Activated CD4-positive, alpha-beta memory T cell treated with anti-CD3 and anti-CD28 coated beads, Interleukin-2, amount 10 ng/mL, durations not matched to agents 7 days and 5 days (primary cell): ENCODE measurements at regions not wholly inside any gene's neighbourhood (a gene's known extent, or its start where the extent isn't known, plus 50 kb on each side); places are given as distances from the start of the nearest gene placed in this dataset.

Experiments
- CTCF ChIA-PET: fragments of 350-600 bp; sonication (Branson Sonifier 250); formaldehyde crosslinking; loops from one replicate; lab custom pipeline; 2021; ENCODE audit warnings: antibody characterized with exemption, inconsistent platforms; lab: Charles Lee
- POLR2A ChIA-PET: fragments of 350-600 bp; sonication (Branson Sonifier 250); formaldehyde crosslinking; loops from one replicate; lab custom pipeline; 2021; ENCODE audit warnings: antibody characterized with exemption; lab: Charles Lee
- DNase-seq: peaks from one replicate; pipeline ENCODE4 v3.0.0-alpha.2; 2020
- H3K27ac Mint-ChIP-seq: one replicate; pipeline ENCODE4 v1.8.0; 2021; ENCODE audit warnings: mild to moderate bottlenecking, mixed read lengths
- H3K27me3 Mint-ChIP-seq: one replicate; pipeline ENCODE4 v1.8.0; 2021; ENCODE audit warnings: mixed read lengths
- H3K36me3 Mint-ChIP-seq: one replicate; pipeline ENCODE4 v1.8.0; 2021; ENCODE audit warnings: low read depth, mixed read lengths
- H3K4me1 Mint-ChIP-seq: one replicate; pipeline ENCODE4 v1.8.0; 2021; ENCODE audit warnings: mixed read lengths
- H3K4me3 Mint-ChIP-seq: one replicate; pipeline ENCODE4 v1.8.0; 2021; ENCODE audit warnings: mild to moderate bottlenecking, mixed read lengths
- H3K9me3 Mint-ChIP-seq: one replicate; pipeline ENCODE4 v1.8.0; 2021; ENCODE audit warnings: mixed read lengths

- Mint-ChIP-seq H3K27me3 (no peaks in the 10 kb centered on the region), H3K4me3 (no peak overlapping the region), H3K9me3 (peaks cover 7% of the 10 kb centered on the region), H3K4me1 (no peaks in the 10 kb centered on the region), H3K36me3 (no peaks in the 10 kb centered on the region), H3K27ac (no peak overlapping the region)
- POLR2A ChIA-PET = no interaction called here
- DNase-seq = no peak
- CTCF ChIA-PET = interaction anchor here (0.6 kb wide), 1 partner anchor 536 kb away, joined by 4 read pairs; no protein-coding TSS in a partner anchor
These were observed 97.3 kb upstream of the FZD10 start for GRCh38 chr12:130064999-130065398.

- ChIA-PET POLR2A (no interaction called here), CTCF (no interaction called here)
- H3K4me3 Mint-ChIP-seq = no peak overlapping the region
- H3K36me3 Mint-ChIP-seq = no peaks in the 10 kb centered on the region
- DNase-seq = no peak
- H3K27me3 Mint-ChIP-seq = no peaks in the 10 kb centered on the region
- peaks cover 5% of the 10 kb centered on the region for H3K9me3 Mint-ChIP-seq
- H3K27ac Mint-ChIP-seq = no peak overlapping the region
- H3K4me1 Mint-ChIP-seq = no peaks in the 10 kb centered on the region
These were observed 95.5 kb upstream of the FZD10 start for GRCh38 chr12:130066742-130067141.

- H3K4me1 Mint-ChIP-seq = no peaks in the 10 kb centered on the region
- no peak for DNase-seq
- CTCF ChIA-PET = interaction anchor here (1.3 kb wide), 1 partner anchor 37 kb away, joined by 3 read pairs; no protein-coding TSS in a partner anchor
- no peak overlapping the region for H3K4me3 Mint-ChIP-seq
- no peak overlapping the region for H3K27ac Mint-ChIP-seq
- peaks cover 5% of the 10 kb centered on the region for H3K9me3 Mint-ChIP-seq
- no peaks in the 10 kb centered on the region for H3K27me3 Mint-ChIP-seq
- POLR2A ChIA-PET = no interaction called here
- no peaks in the 10 kb centered on the region for H3K36me3 Mint-ChIP-seq
These were observed 93.5 kb upstream of the FZD10 start for GRCh38 chr12:130068741-130069140.

GRCh38 chr12:130070126-130070611 lies 92.1 kb upstream of the FZD10 start:
- H3K27me3 Mint-ChIP-seq = no peaks in the 10 kb centered on the region
- H3K36me3 Mint-ChIP-seq = no peaks in the 10 kb centered on the region
- DNase-seq = no peak
- H3K27ac Mint-ChIP-seq = no peak overlapping the region
- POLR2A ChIA-PET = no interaction called here
- CTCF ChIA-PET = interaction anchor here (1.3 to 1.6 kb wide), 2 partner anchors 22 to 38 kb away, joined by 3 to 4 read pairs; no protein-coding TSS in a partner anchor
- H3K4me3 Mint-ChIP-seq = no peak overlapping the region
- H3K9me3 Mint-ChIP-seq = peaks cover 3% of the 10 kb centered on the region
- no peaks in the 10 kb centered on the region for H3K4me1 Mint-ChIP-seq

GRCh38 chr12:130073721-130074120 lies 88.5 kb upstream of the FZD10 start:
- Mint-ChIP-seq H3K4me1 (no peaks in the 10 kb centered on the region), H3K27me3 (no peaks in the 10 kb centered on the region), H3K9me3 (peaks cover 12% of the 10 kb centered on the region), H3K27ac (no peak overlapping the region), H3K36me3 (no peaks in the 10 kb centered on the region), H3K4me3 (no peak overlapping the region)
- ChIA-PET POLR2A (no interaction called here), CTCF (no interaction called here)
- no peak for DNase-seq

DNA sequence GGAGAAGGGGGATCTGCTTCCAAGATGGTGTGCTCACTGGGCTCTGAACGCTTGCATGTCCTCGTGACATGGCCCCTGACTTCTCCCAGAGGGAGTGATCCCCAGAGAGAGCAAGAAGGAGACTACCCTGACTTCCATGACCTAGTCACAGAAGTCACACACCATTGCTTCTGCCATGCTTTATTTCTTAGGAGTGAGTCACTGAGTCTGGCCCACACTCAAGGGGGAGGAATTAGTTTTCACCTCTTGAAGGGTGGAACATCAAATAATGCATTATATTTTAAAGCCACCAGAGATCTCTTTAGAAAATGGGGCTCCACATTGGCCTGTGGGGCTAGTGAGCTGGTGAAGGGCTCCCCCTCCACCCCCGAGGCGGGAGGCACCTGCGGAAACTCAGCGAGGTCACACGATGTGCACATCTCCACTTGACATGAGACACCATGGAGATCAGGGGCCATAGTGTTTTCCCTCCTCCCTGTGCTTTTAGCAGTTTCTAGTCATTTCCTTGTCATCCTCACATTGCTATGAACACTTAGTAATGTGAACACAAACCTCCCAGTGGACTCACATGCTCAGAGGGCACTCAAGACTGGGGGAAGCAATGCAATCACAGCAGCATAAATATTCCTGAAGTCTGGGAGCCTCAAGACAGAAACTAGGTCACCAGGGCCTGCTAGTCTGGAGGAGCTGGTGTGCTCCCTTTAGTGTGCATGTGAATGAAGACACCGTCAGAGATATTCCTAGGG lies 87.4 kb upstream of the FZD10 start:
- H3K27ac Mint-ChIP-seq = no peak overlapping the region
- no peaks in the 10 kb centered on the region for H3K36me3 Mint-ChIP-seq
- ChIA-PET POLR2A (no interaction called here), CTCF (no interaction called here)
- no peaks in the 10 kb centered on the region for H3K4me1 Mint-ChIP-seq
- no peak overlapping the region for H3K4me3 Mint-ChIP-seq
- peaks cover 15% of the 10 kb centered on the region for H3K9me3 Mint-ChIP-seq
- H3K27me3 Mint-ChIP-seq = no peaks in the 10 kb centered on the region
- no peak for DNase-seq

GRCh38 chr12:130075497-130076076 lies 86.7 kb upstream of the FZD10 start:
- ChIA-PET POLR2A (no interaction called here), CTCF (no interaction called here)
- H3K4me1 Mint-ChIP-seq = no peaks in the 10 kb centered on the region
- no peaks in the 10 kb centered on the region for H3K27me3 Mint-ChIP-seq
- H3K27ac Mint-ChIP-seq = no peak overlapping the region
- DNase-seq = no peak
- H3K9me3 Mint-ChIP-seq = peaks cover 15% of the 10 kb centered on the region
- H3K36me3 Mint-ChIP-seq = no peaks in the 10 kb centered on the region
- H3K4me3 Mint-ChIP-seq = no peak overlapping the region

DNA sequence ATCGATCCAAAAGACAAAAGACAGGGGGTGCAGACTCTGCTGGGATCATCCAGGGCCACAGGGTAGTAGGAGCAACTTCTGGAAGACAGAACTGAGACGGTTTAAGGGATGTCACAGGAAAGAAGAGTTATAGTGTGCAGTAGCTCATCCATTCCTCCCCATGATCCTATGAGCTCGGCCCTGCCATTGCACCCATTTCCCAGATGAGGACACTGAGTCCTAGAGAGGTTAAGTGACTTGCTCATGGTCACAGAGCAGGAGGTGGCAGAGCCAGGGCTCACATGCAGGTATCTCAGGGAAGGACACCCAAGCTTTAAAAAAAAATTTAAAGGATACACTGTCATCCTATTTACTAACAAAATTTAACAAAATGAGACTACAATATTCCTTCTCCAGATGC lies 86.1 kb upstream of the FZD10 start:
- ChIA-PET POLR2A (no interaction called here), CTCF (no interaction called here)
- Mint-ChIP-seq H3K4me3 (no peak overlapping the region), H3K27ac (no peak overlapping the region), H3K9me3 (peaks cover 15% of the 10 kb centered on the region), H3K4me1 (no peaks in the 10 kb centered on the region), H3K36me3 (no peaks in the 10 kb centered on the region), H3K27me3 (no peaks in the 10 kb centered on the region)
- no peak for DNase-seq

- no peak for DNase-seq
- Mint-ChIP-seq H3K4me3 (no peak overlapping the region), H3K4me1 (no peaks in the 10 kb centered on the region), H3K27me3 (no peaks in the 10 kb centered on the region), H3K27ac (no peak overlapping the region), H3K36me3 (no peaks in the 10 kb centered on the region), H3K9me3 (peaks cover 15% of the 10 kb centered on the region)
- ChIA-PET CTCF (no interaction called here), POLR2A (no interaction called here)
These were observed 85.5 kb upstream of the FZD10 start for GRCh38 chr12:130076752-130077151.

- Mint-ChIP-seq H3K36me3 (no peaks in the 10 kb centered on the region), H3K9me3 (peaks cover 19% of the 10 kb centered on the region), H3K27me3 (no peaks in the 10 kb centered on the region), H3K4me3 (no peak overlapping the region), H3K4me1 (no peaks in the 10 kb centered on the region), H3K27ac (no peak overlapping the region)
- POLR2A ChIA-PET = no interaction called here
- CTCF ChIA-PET = no interaction called here
- no peak for DNase-seq
These were observed 83.4 kb upstream of the FZD10 start for GRCh38 chr12:130078852-130079251.

DNA sequence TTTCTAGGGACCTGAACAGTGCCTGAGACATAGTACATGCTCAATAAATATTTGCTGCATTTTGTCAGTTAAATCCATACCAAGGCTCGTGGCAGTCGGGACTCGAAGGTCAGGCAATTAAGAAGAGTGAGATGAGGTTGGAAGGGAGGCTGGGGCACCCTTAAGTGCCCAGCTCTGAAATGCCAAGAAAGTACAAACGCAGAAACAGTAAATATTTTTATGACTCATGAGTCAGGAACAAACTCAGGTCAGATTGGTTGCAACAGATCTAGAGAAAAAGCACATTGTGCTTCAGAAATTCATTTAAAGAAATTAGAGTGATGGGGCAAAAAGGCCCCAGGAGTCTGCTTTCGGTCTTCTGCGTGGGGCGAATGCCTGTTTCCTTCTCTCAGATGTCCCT lies 83.0 kb upstream of the FZD10 start:
- H3K4me3 Mint-ChIP-seq = no peak overlapping the region
- H3K27ac Mint-ChIP-seq = no peak overlapping the region
- ChIA-PET POLR2A (no interaction called here), CTCF (no interaction called here)
- peaks cover 19% of the 10 kb centered on the region for H3K9me3 Mint-ChIP-seq
- no peaks in the 10 kb centered on the region for H3K36me3 Mint-ChIP-seq
- H3K4me1 Mint-ChIP-seq = no peaks in the 10 kb centered on the region
- no peaks in the 10 kb centered on the region for H3K27me3 Mint-ChIP-seq
- no peak for DNase-seq

DNA sequence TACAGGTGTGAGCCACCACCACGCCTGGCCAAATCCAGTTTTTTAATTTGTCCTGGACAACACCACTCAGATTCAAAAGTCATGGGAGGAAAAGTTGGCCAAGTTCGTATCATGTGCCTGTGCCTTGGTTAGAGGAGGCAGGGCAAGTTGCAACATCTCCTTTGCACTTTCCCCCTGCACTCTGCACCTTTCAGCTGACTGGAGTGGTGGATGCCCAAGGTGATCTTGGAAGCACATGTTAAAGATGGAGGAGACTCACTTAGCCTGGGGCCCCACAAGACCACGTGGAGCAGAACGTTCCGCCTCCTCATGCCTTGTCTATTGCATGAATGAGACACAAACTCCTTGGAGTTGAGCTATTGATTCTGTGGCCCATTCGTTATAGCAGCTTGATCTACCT lies 82.1 kb upstream of the FZD10 start:
- Mint-ChIP-seq H3K27me3 (no peaks in the 10 kb centered on the region), H3K9me3 (peaks cover 19% of the 10 kb centered on the region), H3K4me1 (no peaks in the 10 kb centered on the region), H3K36me3 (no peaks in the 10 kb centered on the region), H3K27ac (no peak overlapping the region), H3K4me3 (no peak overlapping the region)
- DNase-seq = no peak
- CTCF ChIA-PET = no interaction called here
- POLR2A ChIA-PET = no interaction called here

- H3K4me1 Mint-ChIP-seq = peaks cover under 1% of the 10 kb centered on the region
- no peaks in the 10 kb centered on the region for H3K36me3 Mint-ChIP-seq
- H3K9me3 Mint-ChIP-seq = peaks cover 15% of the 10 kb centered on the region
- DNase-seq = no peak
- H3K27ac Mint-ChIP-seq = no peak overlapping the region
- no peak overlapping the region for H3K4me3 Mint-ChIP-seq
- POLR2A ChIA-PET = no interaction called here
- no peaks in the 10 kb centered on the region for H3K27me3 Mint-ChIP-seq
- CTCF ChIA-PET = no interaction called here
These were observed 81.0 kb upstream of the FZD10 start for GRCh38 chr12:130081117-130081805.
